ENCODE measurements at regions not wholly inside any gene's neighbourhood (a gene's known extent, or its start where the extent isn't known, plus 50 kb on each side); places are given as distances from the start of the nearest gene placed in this dataset.

- TF ChIP-seq TAF1 (IDR thresholded peaks at IDR 0.05; ENCODE audit: control insufficient read depth, extremely low read depth, insufficient read depth, low read length, severe bottlenecking) (no peak), CTCF (IDR thresholded peaks at IDR 0.05 in 2 of 3, conservative IDR thresholded peaks at IDR 0.05 in 1 of 3; ENCODE audit: insufficient read depth in 2 of 3, low read depth in 1 of 3, low read length in 3 of 3) (no peak), HNRNPH1 (optimal IDR thresholded peaks at IDR 0.05; ENCODE audit: low read depth, low read length) (no peak), NFYB (IDR thresholded peaks at IDR 0.05; ENCODE audit: extremely low read depth, insufficient read length) (no peak), FOXM1 (IDR thresholded peaks at IDR 0.05; ENCODE audit: low read depth) (no peak), FOXM1 (CRISPR knock-in tag; IDR thresholded peaks at IDR 0.05; ENCODE audit: low read depth) (no peak), ZBTB12 (CRISPR knock-in tag; IDR thresholded peaks at IDR 0.05) (no peak), RBBP5 (IDR thresholded peaks at IDR 0.05; ENCODE audit: borderline replicate concordance, insufficient read depth, low read length, poor library complexity, severe bottlenecking) (no peak), HEY1 (CRISPR knock-in tag; IDR thresholded peaks at IDR 0.05; ENCODE audit: borderline replicate concordance) (no peak), IRF1 (CRISPR knock-in tag; IDR thresholded peaks at IDR 0.05; ENCODE audit: borderline replicate concordance) (no peak), EGR1 (conservative IDR thresholded peaks at IDR 0.05) (no peak), POLR2A (conservative IDR thresholded peaks at IDR 0.05) (no peak), PHF21A (IDR thresholded peaks at IDR 0.05; ENCODE audit: borderline replicate concordance, low read depth) (no peak)
- TF ChIP-seq, protein P1, sequence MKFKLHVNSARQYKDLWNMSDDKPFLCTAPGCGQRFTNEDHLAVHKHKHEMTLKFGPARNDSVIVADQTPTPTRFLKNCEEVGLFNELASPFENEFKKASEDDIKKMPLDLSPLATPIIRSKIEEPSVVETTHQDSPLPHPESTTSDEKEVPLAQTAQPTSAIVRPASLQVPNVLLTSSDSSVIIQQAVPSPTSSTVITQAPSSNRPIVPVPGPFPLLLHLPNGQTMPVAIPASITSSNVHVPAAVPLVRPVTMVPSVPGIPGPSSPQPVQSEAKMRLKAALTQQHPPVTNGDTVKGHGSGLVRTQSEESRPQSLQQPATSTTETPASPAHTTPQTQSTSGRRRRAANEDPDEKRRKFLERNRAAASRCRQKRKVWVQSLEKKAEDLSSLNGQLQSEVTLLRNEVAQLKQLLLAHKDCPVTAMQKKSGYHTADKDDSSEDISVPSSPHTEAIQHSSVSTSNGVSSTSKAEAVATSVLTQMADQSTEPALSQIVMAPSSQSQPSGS (CRISPR knock-in tag; IDR thresholded peaks at IDR 0.05), result no peak
Measured at GRCh38 chr5:17860660-17861315, 226.5 kb downstream of the TAF11L14 start.
